Endothelial cell of umbilical vein (primary cell): ENCODE measurements at regions not wholly inside any gene's neighbourhood (a gene's known extent, or its start where the extent isn't known, plus 50 kb on each side); places are given as distances from the start of the nearest gene placed in this dataset.

Source experiments
- BruUV-seq: library from RNA; stranded (reverse); fragments of 400-500 nt; replicated peaks from 2 replicates; lab custom pipeline; 2021; lab: Mats Ljungman, UMichigan
- CTCF ChIA-PET: fragments of 300-600, 350-600 bp; sonication (Branson Sonifier 250); formaldehyde crosslinking; loops from one replicate; lab custom pipeline; 2021; ENCODE audit warnings: antibody characterized with exemption, inconsistent platforms; lab: Charles Lee
- POLR2A ChIA-PET: fragments of 300-600, 350-600 bp; sonication (Branson Sonifier 250); formaldehyde crosslinking; loops from one replicate; lab custom pipeline; 2021; ENCODE audit warnings: antibody characterized with exemption, inconsistent platforms; lab: Charles Lee
- DNase-seq: peaks from one replicate; pipeline ENCODE4 v3.0.0-alpha.2; 2011; ENCODE audit warnings: low read depth, low spot score
- FAIRE-seq: peaks from 2 replicates; lab custom pipeline; 2011; peaks lifted over from hg19 to GRCh38; lab: Jason Lieb, UNC
- H2AFZ ChIP-seq: 2 replicates; pipeline ENCODE4 v1.6.0; 2012; ENCODE audit warnings: low read depth, low read length, control low read depth, inconsistent platforms
- H3K27ac ChIP-seq: 2 replicates; pipeline ENCODE4 v1.5.1; 2011; ENCODE audit warnings: low read depth, mild to moderate bottlenecking, control low read depth, low read length, moderate library complexity; ENCODE audit not compliant: insufficient read depth
- H3K27me3 ChIP-seq, 2 experiments: 2 replicates each; pipeline versions ENCODE4 v1.6.0 to v1.6.1; 2011; ENCODE audit warnings: low read length in 2 of 2, mixed read lengths in 1 of 2; ENCODE audit not compliant: control insufficient read depth in 2 of 2, insufficient read depth in 2 of 2
- H3K36me3 ChIP-seq, 2 experiments: 2 replicates in 1 of 2; 3 replicates in 1 of 2; pipeline ENCODE4 v1.5.1; 2011; ENCODE audit warnings: low read length in 2 of 2, mild to moderate bottlenecking in 1 of 2, moderate library complexity in 1 of 2; ENCODE audit not compliant: control insufficient read depth in 2 of 2, insufficient read depth in 2 of 2; ENCODE audit errors: extremely low read depth in 1 of 2
- H3K4me1 ChIP-seq: 3 replicates; pipeline ENCODE4 v1.5.1; 2011; ENCODE audit warnings: mild to moderate bottlenecking, low read length; ENCODE audit not compliant: control insufficient read depth, insufficient read depth; ENCODE audit errors: extremely low read depth
- H3K4me2 ChIP-seq: 2 replicates; pipeline ENCODE4 v1.6.1; 2011; ENCODE audit warnings: low read length, control low read depth, mixed read lengths; ENCODE audit not compliant: insufficient read depth
- H3K4me3 ChIP-seq, 3 experiments: fragments of 200-600 bp in 1 of 3; sonication (generic), shearing (Covaris generic) in 1 of 3; replicated peaks in 1 of 3; 2 replicates each; pipeline ENCODE4 v1.5.1; 2011 to 2016; ENCODE audit warnings: control low read depth in 3 of 3, low read length in 3 of 3, mild to moderate bottlenecking in 2 of 3, inconsistent platforms in 1 of 3, low read depth in 1 of 3, moderate library complexity in 1 of 3; ENCODE audit not compliant: insufficient read depth in 1 of 3
- H3K79me2 ChIP-seq: 2 replicates; pipeline ENCODE4 v1.6.0; 2012; ENCODE audit warnings: low read length, inconsistent platforms; ENCODE audit not compliant: control insufficient read depth, insufficient read depth
- H3K9ac ChIP-seq: replicated peaks from 2 replicates; pipeline ENCODE3; 2011; ENCODE audit warnings: low read length, control low read depth; ENCODE audit not compliant: insufficient read depth; ENCODE audit errors: extremely low read depth
- H3K9me1 ChIP-seq: replicated peaks from 3 replicates; pipeline ENCODE4 v1.6.0; 2011; ENCODE audit warnings: mild to moderate bottlenecking, low read length; ENCODE audit not compliant: control insufficient read depth, insufficient read depth; ENCODE audit errors: extremely low read depth
- H3K9me3 ChIP-seq: replicated peaks from 2 replicates; pipeline ENCODE4 v1.5.1; 2012; ENCODE audit warnings: low read length, inconsistent platforms; ENCODE audit not compliant: control insufficient read depth, insufficient read depth
- H4K20me1 ChIP-seq: replicated peaks from 2 replicates; pipeline ENCODE3; 2011; ENCODE audit warnings: mild to moderate bottlenecking, low read length; ENCODE audit not compliant: control insufficient read depth, insufficient read depth; ENCODE audit errors: extremely low read depth
- EZH2 ChIP-seq: IDR thresholded peaks from 2 replicates; pipeline ENCODE4 v1.6.1; 2012; ENCODE audit warnings: borderline replicate concordance, low read depth, mild to moderate bottlenecking, moderate library complexity, low read length, inconsistent platforms; ENCODE audit not compliant: severe bottlenecking
- FOS ChIP-seq: IDR thresholded peaks from 2 replicates; pipeline ENCODE4 v1.6.1; 2011; ENCODE audit warnings: mild to moderate bottlenecking, low read length, moderate library complexity, borderline replicate concordance; ENCODE audit not compliant: insufficient read depth
- GATA2 ChIP-seq: IDR thresholded peaks from 2 replicates; pipeline ENCODE4 v1.7.0; 2011; ENCODE audit warnings: low read depth, mild to moderate bottlenecking, moderate library complexity, mixed read lengths, low read length; ENCODE audit not compliant: insufficient read length, insufficient read depth
- JUN ChIP-seq: IDR thresholded peaks from 2 replicates; pipeline ENCODE4 v1.6.1; 2011; ENCODE audit warnings: borderline replicate concordance, low read depth; ENCODE audit not compliant: insufficient read length, insufficient read depth
- MAX ChIP-seq: IDR thresholded peaks from 2 replicates; pipeline ENCODE4 v1.6.1; 2011; ENCODE audit not compliant: insufficient read depth, insufficient read length
- MYC ChIP-seq: IDR thresholded peaks from one replicate; pipeline ENCODE4 v1.6.1; 2011; ENCODE audit warnings: mild to moderate bottlenecking, low read depth, low read length
- POLR2A ChIP-seq: IDR thresholded peaks from 2 replicates; pipeline ENCODE4 v1.6.1; 2012; ENCODE audit warnings: low read depth, mild to moderate bottlenecking, control low read depth, low read length
- POLR2AphosphoS5 ChIP-seq: IDR thresholded peaks from 2 replicates; pipeline ENCODE4 v1.6.1; 2012; ENCODE audit warnings: low read depth, mild to moderate bottlenecking, control low read depth, low read length, moderate library complexity; ENCODE audit not compliant: insufficient read depth
- dilution Hi-C: fragments of 300-500 bp; cut with MboI; formaldehyde crosslinking; loops from one replicate; pipeline ENCODE4 v1.15.0; 2019; ENCODE audit warnings: low sequenced_read_pairs; ENCODE audit not compliant: extremely low pct_ligation_motif_present
- intact Hi-C: fragments of 100-400 bp; cut with micrococcal nuclease; formaldehyde crosslinking; loops from one replicate; pipeline ENCODE4 v1.10.0; 2022
- TF ChIP-seq, protein P1 (sequence below), 2 donors: IDR thresholded peaks; 1 replicate in 1 of 2; 2 replicates in 1 of 2; pipeline ENCODE4 v1.5.1; 2011; ENCODE audit warnings: low read length in 2 of 2, mild to moderate bottlenecking in 2 of 2, moderate library complexity in 2 of 2, control low read depth in 1 of 2, inconsistent platforms in 1 of 2, low read depth in 1 of 2; ENCODE audit not compliant: insufficient read depth in 1 of 2; ENCODE audit errors: extremely low read depth in 1 of 2

DNA sequence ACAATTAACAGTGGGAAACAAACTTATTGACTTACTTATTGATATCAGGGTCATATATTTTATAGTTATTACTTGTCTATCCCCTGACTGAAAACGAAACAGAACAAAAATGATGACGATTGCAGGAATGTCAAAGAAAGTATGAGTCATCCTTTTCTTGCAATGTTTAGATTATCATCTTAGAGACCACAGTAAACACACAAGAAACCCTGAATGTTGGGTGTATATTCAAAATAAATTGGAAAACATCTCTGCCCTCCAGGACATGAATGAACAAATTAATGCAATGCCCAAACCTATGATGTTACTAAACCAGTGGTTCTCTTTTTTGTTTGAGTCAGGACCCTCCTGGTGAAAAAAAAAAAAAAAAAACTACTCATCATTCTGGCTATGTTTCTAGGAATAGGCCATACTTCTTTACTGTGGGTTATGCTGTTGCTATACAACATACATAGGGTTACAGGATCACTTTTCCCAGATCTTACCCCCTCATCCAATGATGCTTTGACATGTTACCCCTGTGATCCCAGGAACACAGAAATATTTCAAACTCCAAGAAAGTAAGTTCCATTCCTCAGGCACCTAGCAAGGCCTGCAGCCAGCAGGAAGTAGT is 623.4 kb upstream of the IGFBP3 start:
- Histone ChIP-seq H3K9me1 (no peaks in the 10 kb centered on the region), H3K4me1 (peaks cover 26% of the 10 kb centered on the region), H3K9ac (peak overlapping the region; percentile 51), H3K27ac (peak overlapping the region; percentile 96), H3K4me3 (no peak overlapping the region), H3K36me3 (no peaks in the 10 kb centered on the region), H3K79me2 (no peaks in the 10 kb centered on the region), H4K20me1 (no peaks in the 10 kb centered on the region), H2AFZ (peak overlapping the region; percentile 3), H3K4me2 (no peak overlapping the region), H3K27me3 (no peaks in the 10 kb centered on the region), H3K9me3 (no peaks in the 10 kb centered on the region)
- ChIA-PET CTCF (no interaction called here), POLR2A (no interaction called here)
- TF ChIP-seq FOS (peak; percentile 67), GATA2 (peak; percentile 40), JUN (peak; percentile 99), POLR2AphosphoS5 (no peak)
- BruUV-seq, result no TSS peak
- FAIRE-seq (no peak), DNase-seq (peak; percentile 72)
- dilution Hi-C loops (no loop called here), intact Hi-C loops (loop anchor here (1.0 to 10.0 kb wide), 5 partner anchors 33 to 1400 kb away; partner anchors contain the start of gene PKD1L1)

DNA sequence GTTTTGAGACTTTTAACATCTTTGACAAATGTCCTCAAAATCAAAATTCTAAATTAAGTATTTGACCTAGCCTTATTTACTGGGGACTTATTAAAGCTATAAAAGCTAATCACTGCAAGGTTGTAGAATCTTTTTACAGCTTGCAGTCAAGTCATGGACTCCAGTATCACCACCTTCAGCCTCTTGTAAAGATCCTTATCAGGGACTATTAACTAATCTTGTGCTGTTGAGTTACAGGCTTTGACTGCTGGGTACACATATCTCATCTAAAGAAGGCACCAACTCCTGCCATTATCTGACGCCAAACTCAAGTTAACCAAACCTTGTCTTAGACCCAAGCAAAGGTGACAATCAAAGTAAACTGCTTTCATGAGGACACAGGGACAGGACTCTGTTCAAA is 621.0 kb upstream of the IGFBP3 start:
- Histone ChIP-seq H2AFZ (no peak overlapping the region), H3K4me1 (peaks cover 26% of the 10 kb centered on the region), H3K4me3 (no peak overlapping the region), H3K36me3 (no peaks in the 10 kb centered on the region), H3K9me1 (no peaks in the 10 kb centered on the region), H3K4me2 (no peak overlapping the region), H4K20me1 (no peaks in the 10 kb centered on the region), H3K9ac (no peak overlapping the region), H3K79me2 (no peaks in the 10 kb centered on the region), H3K27ac (no peak overlapping the region), H3K9me3 (no peaks in the 10 kb centered on the region), H3K27me3 (no peaks in the 10 kb centered on the region)
- ChIA-PET POLR2A (no interaction called here), CTCF (no interaction called here)
- no peak for TF ChIP-seq FOS
- no peak for TF ChIP-seq MYC
- no peak for TF ChIP-seq GATA2
- TF ChIP-seq JUN, result no peak
- no peak for TF ChIP-seq POLR2A
- TF ChIP-seq POLR2AphosphoS5, result no peak
- no peak for TF ChIP-seq MAX
- TF ChIP-seq, protein P1, sequence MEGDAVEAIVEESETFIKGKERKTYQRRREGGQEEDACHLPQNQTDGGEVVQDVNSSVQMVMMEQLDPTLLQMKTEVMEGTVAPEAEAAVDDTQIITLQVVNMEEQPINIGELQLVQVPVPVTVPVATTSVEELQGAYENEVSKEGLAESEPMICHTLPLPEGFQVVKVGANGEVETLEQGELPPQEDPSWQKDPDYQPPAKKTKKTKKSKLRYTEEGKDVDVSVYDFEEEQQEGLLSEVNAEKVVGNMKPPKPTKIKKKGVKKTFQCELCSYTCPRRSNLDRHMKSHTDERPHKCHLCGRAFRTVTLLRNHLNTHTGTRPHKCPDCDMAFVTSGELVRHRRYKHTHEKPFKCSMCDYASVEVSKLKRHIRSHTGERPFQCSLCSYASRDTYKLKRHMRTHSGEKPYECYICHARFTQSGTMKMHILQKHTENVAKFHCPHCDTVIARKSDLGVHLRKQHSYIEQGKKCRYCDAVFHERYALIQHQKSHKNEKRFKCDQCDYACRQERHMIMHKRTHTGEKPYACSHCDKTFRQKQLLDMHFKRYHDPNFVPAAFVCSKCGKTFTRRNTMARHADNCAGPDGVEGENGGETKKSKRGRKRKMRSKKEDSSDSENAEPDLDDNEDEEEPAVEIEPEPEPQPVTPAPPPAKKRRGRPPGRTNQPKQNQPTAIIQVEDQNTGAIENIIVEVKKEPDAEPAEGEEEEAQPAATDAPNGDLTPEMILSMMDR (IDR thresholded peaks at IDR 0.05; ENCODE audit: extremely low read depth in 1 of 2, insufficient read depth in 1 of 2, low read depth in 1 of 2, low read length in 2 of 2), result no peak
- no peak for TF ChIP-seq EZH2
- intact Hi-C loops (loop anchor here (10.0 kb wide), 1 partner anchor 1403 kb away; the partner anchor contains the start of gene PKD1L1), dilution Hi-C loops (no loop called here)
- BruUV-seq, result no TSS peak
- FAIRE-seq (no peak), DNase-seq (no peak)
